ENCODE measurements at regions not wholly inside any gene's neighbourhood (a gene's known extent, or its start where the extent isn't known, plus 50 kb on each side); places are given as distances from the start of the nearest gene placed in this dataset.

GRCh38 chr2:155010925-155011324 is 312.4 kb downstream of the KCNJ3 start:
- TF ChIP-seq CTCF (IDR thresholded peaks at IDR 0.05), result no peak
- TF ChIP-seq POLR2A (IDR thresholded peaks at IDR 0.05), result no peak
